HPDE6-E6E7 (cell line): ENCODE measurements at regions not wholly inside any gene's neighbourhood (a gene's known extent, or its start where the extent isn't known, plus 50 kb on each side); places are given as distances from the start of the nearest gene placed in this dataset.

Source experiments
- DNase-seq: peaks from one replicate; pipeline ENCODE4 v3.0.0; 2011; ENCODE audit warnings: missing footprints; ENCODE audit errors: extremely low spot score

GRCh38 chr15:61530769-61531168, 301.7 kb upstream of the RORA start:
- DNase-seq: no peak

GRCh38 chr15:61528581-61528910, 299.4 kb upstream of the RORA start:
- DNase-seq: no peak

- no peak for DNase-seq
Measured at GRCh38 chr15:61527836-61528580, 298.9 kb upstream of the RORA start.

- no peak for DNase-seq
Measured at GRCh38 chr15:61524545-61524944, 295.4 kb upstream of the RORA start.

GRCh38 chr15:61524086-61524485, 295.0 kb upstream of the RORA start:
- DNase-seq: no peak

- no peak for DNase-seq
Measured at GRCh38 chr15:61522411-61522810, 293.3 kb upstream of the RORA start.

- DNase-seq: no peak
Measured at GRCh38 chr15:61521953-61522352, 292.9 kb upstream of the RORA start.

GRCh38 chr15:61519296-61519695, 290.2 kb upstream of the RORA start:
- no peak for DNase-seq

- DNase-seq: no peak
Measured at GRCh38 chr15:61518191-61518950, 289.3 kb upstream of the RORA start.

- no peak for DNase-seq
Measured at GRCh38 chr15:61517776-61518175, 288.7 kb upstream of the RORA start.

GRCh38 chr15:61517335-61517734, 288.2 kb upstream of the RORA start:
- DNase-seq: no peak

- no peak for DNase-seq
Measured at GRCh38 chr15:61511756-61512155, 282.7 kb upstream of the RORA start.

GRCh38 chr15:61511089-61511488, 282.0 kb upstream of the RORA start:
- no peak for DNase-seq

- no peak for DNase-seq
Measured at GRCh38 chr15:61509327-61509840, 280.3 kb upstream of the RORA start.

GRCh38 chr15:61503383-61503969, 274.4 kb upstream of the RORA start:
- no peak for DNase-seq

GRCh38 chr15:61501815-61502389, 272.8 kb upstream of the RORA start:
- no peak for DNase-seq

GRCh38 chr15:61500951-61501620, 272.0 kb upstream of the RORA start:
- DNase-seq: no peak

GRCh38 chr15:61500523-61500922, 271.4 kb upstream of the RORA start:
- no peak for DNase-seq

GRCh38 chr15:61499376-61499775, 270.3 kb upstream of the RORA start:
- DNase-seq: no peak

- DNase-seq: no peak
Measured at GRCh38 chr15:61489571-61489970, 260.5 kb upstream of the RORA start.

- no peak for DNase-seq
Measured at GRCh38 chr15:61483599-61483998, 254.5 kb upstream of the RORA start.

GRCh38 chr15:61481886-61482285, 252.8 kb upstream of the RORA start:
- no peak for DNase-seq
